ENCODE measurements at regions not wholly inside any gene's neighbourhood (a gene's known extent, or its start where the extent isn't known, plus 50 kb on each side); places are given as distances from the start of the nearest gene placed in this dataset.
"Not testable (repeated sequence)": the region's sequence is repeated elsewhere in the genome, so short reads cannot be mapped to it uniquely, and the experiment has no call there.

GRCh38 chr3:198112031-198112430 is 152.0 kb downstream of the LMLN start:
- H3K27me3 ChIP-seq = peaks cover 9 to 28% of the 10 kb centered on the region in 2 donors
- TF ChIP-seq CTCF (IDR thresholded peaks at IDR 0.05) = no peak
- DNase-seq (ENCODE audit: low spot score) = no peak
- no peak overlapping the region for H3K4me3 ChIP-seq
- H3K27ac ChIP-seq = no peak overlapping the region
- peaks cover 0 to 6% of the 10 kb centered on the region in 2 donors for H3K4me1 ChIP-seq
- H3K9me3 ChIP-seq = no peaks in the 10 kb centered on the region
- H3K36me3 ChIP-seq = no peaks in the 10 kb centered on the region

DNA sequence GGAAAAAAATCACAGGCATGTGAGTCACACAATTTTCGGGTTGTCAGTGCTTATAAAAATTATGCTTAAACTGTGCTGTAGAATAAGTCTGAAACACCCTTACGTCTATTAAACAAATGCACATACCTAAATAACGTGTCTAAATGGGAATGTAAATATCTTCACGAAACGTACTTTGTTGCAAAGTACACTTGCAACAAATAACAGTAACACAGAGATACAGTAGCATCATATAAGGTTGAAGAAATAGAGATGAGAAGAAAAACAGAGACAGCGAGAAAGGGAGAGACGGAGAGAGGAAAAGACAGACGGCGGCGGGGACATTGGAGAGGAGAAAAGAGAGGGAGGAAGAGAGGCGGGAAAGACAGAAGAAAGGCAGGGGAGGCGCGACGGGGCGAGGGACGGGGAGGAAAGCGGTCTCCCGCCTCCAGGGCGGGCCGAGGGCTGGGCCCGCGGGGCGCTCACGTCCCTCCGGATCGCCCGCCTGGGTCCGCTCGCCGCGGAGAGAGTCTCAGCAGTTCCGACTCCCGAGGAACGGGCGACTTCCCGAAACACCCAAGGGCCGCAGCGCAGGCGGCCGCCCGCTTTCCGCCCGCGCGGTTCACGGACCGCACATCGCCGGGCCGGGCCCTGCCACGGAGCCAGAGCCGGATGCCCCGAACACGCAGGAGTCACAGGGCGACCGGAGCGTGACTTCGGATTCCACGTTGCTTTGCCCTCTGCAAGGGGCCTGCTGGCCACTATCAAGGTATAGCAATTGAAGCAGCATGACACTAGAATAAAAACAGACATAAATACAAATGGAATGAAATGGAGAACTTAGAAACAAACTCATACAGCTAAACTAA is 153.4 kb downstream of the LMLN start:
- TF ChIP-seq CTCF (IDR thresholded peaks at IDR 0.05) = no peak
- DNase-seq (ENCODE audit: low spot score) = no peak
- Histone ChIP-seq H3K4me3 (peak overlapping the region in 1 of 2 donors; percentile 26), H3K4me1 (peaks cover 0 to 6% of the 10 kb centered on the region in 2 donors), H3K27ac (no peak overlapping the region), H3K36me3 (no peaks in the 10 kb centered on the region), H3K9me3 (no peaks in the 10 kb centered on the region), H3K27me3 (peaks cover 9 to 24% of the 10 kb centered on the region in 2 donors)

- not testable (repeated sequence) for H3K36me3 ChIP-seq; H3K27ac ChIP-seq; DNase-seq (ENCODE audit: low spot score); H3K4me3 ChIP-seq; H3K4me1 ChIP-seq; H3K9me3 ChIP-seq
- peaks cover 9 to 18% of the 10 kb centered on the region in 2 donors for H3K27me3 ChIP-seq
Measured at GRCh38 chr3:198114516-198114915, 154.5 kb downstream of the LMLN start.

- H3K36me3 ChIP-seq; H3K27ac ChIP-seq; H3K4me1 ChIP-seq; H3K9me3 ChIP-seq; DNase-seq (ENCODE audit: low spot score); H3K4me3 ChIP-seq; H3K27me3 ChIP-seq: not testable (repeated sequence)
Measured at GRCh38 chr3:198122184-198122583, 162.2 kb downstream of the LMLN start.

DNA sequence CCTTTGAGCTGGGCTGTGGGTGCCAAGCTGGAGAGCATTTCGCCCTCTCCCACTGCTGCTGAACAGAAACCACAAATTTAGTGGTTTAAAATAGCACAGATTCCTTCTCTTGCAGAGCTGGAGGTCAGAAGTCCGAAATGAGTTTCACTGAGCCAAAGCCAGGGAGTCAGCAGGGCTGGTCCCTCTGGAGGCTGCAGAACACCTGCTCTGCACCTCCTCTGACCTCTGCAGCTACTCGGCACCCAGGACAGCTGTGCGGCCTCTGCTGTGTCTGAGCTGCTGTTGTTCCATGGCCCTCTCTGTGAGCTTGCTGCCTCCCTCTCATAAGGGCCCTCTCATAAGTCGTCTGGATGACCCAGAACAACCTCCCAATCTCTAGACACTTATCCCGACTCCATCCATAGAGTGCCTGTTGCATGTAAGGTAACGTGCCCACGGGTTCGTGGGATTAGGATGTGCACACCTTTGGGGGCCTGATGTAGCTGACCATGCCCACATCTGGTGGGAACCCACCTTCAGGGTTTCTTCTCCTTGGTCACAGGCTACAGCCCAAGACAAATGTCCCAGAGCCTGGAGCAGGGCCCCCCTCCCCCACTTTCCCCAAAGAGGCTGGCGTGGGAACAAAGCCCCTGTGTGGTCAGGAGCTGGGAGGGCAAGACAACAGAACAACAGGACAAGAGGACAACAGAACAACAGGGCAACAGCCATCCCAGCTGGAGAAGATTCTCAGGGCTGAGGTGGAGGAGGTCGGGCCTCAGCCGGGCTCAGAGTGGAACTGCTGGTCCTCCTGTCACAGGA is 177.2 kb downstream of the LMLN start:
- H3K9me3 ChIP-seq; DNase-seq (ENCODE audit: low spot score); H3K4me3 ChIP-seq; H3K4me1 ChIP-seq; H3K27ac ChIP-seq; H3K27me3 ChIP-seq; H3K36me3 ChIP-seq: not testable (repeated sequence)

GRCh38 chr3:198138205-198138604 is 178.2 kb downstream of the LMLN start:
- not testable (repeated sequence) for H3K36me3 ChIP-seq; DNase-seq (ENCODE audit: low spot score); H3K27ac ChIP-seq

GRCh38 chr3:198139037-198139436 is 179.0 kb downstream of the LMLN start:
- not testable (repeated sequence) for H3K9me3 ChIP-seq; H3K36me3 ChIP-seq; DNase-seq (ENCODE audit: low spot score); H3K4me1 ChIP-seq; H3K4me3 ChIP-seq; H3K27me3 ChIP-seq; H3K27ac ChIP-seq

More at GRCh38 chr3:198138205-198138604, 178.2 kb downstream of the LMLN start:
- not testable (repeated sequence) for H3K4me3 ChIP-seq, H3K27me3 ChIP-seq, H3K9me3 ChIP-seq, H3K4me1 ChIP-seq

- not testable (repeated sequence) for H3K36me3 ChIP-seq; DNase-seq (ENCODE audit: low spot score); H3K27ac ChIP-seq; H3K27me3 ChIP-seq; H3K4me1 ChIP-seq; H3K9me3 ChIP-seq; H3K4me3 ChIP-seq
Measured at GRCh38 chr3:198139513-198140167, 179.6 kb downstream of the LMLN start.

DNA sequence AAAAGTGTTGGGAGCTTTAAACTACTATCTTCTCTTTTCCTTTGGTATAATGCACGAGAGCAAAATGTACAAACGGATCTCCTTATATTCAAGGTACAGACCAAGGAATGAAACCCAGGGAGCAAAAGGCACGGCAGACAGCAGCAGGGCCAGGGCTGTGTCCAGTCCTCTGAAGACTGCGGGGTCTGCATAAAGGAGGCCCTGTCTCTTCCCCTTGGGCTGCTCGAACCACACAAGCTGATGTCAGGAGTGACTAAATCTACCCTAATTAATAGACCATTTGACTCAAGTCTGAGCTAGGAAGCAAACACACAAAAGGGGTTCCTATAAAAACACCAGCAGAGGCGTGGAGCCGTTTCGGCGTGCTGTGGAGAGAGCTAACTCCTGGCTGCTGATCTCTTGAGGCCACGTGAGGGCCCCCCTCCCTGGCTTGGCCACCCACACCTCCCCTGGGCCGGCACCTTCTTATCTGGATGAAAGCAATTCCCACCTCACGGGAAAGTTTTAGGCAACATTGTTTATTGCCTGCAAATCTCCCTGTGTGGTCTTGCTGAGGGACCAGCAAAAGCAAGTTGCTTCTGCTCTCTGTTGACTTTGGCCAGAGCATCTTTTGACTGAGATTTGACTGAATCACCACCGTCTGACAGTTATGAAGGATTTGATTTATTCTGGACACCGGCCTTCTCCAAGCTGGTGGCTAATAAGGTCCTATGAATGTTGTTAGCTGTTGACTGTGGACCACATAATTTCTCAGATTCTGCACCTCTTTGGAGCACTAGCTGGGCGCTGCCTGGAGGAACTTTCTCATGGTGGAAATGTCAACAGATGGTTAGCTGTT is 183.5 kb downstream of the LMLN start:
- H3K4me3 ChIP-seq; DNase-seq (ENCODE audit: low spot score); H3K36me3 ChIP-seq; H3K27me3 ChIP-seq; H3K27ac ChIP-seq; H3K4me1 ChIP-seq; H3K9me3 ChIP-seq: not testable (repeated sequence)

DNA sequence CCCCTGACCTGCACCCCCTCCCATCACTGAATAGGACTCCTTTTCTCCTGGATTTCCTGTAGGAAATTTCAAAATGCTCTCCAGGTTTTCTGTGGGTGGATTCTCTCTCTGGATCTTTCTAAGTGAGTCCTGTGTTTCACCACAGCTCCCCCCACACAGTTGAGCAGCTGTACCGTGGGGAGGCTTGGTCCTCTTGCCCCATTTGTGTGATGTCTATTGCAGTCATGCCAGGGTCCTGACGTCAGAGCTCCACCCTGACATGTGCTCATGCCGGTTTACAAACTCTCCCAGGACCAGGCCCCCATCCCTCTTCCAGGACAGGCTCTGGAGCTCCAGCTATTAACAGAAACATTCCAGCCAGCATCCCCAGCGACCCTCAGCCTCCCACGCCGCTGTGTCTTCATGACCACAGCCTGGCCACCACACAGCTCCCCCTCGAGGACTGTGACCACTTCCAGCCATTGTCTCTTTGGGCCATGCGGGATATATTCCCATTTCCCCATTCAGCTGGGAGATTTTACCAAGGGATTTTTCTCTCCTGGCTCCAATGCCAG is 185.3 kb downstream of the LMLN start:
- not testable (repeated sequence) for H3K4me1 ChIP-seq, H3K36me3 ChIP-seq, H3K9me3 ChIP-seq, H3K27ac ChIP-seq, H3K4me3 ChIP-seq, H3K27me3 ChIP-seq
- DNase-seq (ENCODE audit: low spot score) = peak; percentile 79

- not testable (repeated sequence) for H3K27me3 ChIP-seq; DNase-seq (ENCODE audit: low spot score)
Measured at GRCh38 chr3:198146070-198146469, 186.1 kb downstream of the LMLN start.

More at GRCh38 chr3:198146070-198146469, 186.1 kb downstream of the LMLN start:
- not testable (repeated sequence) for H3K36me3 ChIP-seq, H3K4me1 ChIP-seq, H3K4me3 ChIP-seq, H3K9me3 ChIP-seq, H3K27ac ChIP-seq
